ENCODE measurements at regions not wholly inside any gene's neighbourhood (a gene's known extent, or its start where the extent isn't known, plus 50 kb on each side); places are given as distances from the start of the nearest gene placed in this dataset.

DNA sequence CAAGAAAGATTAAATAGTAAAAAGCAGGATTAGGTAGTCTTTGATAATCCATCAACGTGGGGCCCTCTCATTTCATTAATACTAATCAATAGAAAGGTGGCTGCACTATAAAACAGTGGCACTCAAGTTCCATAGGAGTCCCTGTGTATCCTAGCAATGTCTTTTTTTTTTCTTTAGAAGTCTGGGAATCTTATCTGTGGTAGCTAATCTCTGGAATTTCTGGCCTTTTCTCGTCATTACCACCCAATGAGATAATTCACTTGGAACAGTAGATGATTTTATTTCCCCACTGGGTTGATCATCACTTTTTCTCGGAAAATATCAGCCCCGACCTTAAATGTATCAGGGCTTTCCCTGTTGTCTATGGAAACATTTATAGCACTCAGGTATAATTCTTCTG lies 86.8 kb upstream of the CDH6 start:
- no peak for DNase-seq (ENCODE audit: low read depth)
- no peak overlapping the region for H3K4me3 ChIP-seq (ENCODE audit: low read depth, low read length)
- TF ChIP-seq, protein P1, sequence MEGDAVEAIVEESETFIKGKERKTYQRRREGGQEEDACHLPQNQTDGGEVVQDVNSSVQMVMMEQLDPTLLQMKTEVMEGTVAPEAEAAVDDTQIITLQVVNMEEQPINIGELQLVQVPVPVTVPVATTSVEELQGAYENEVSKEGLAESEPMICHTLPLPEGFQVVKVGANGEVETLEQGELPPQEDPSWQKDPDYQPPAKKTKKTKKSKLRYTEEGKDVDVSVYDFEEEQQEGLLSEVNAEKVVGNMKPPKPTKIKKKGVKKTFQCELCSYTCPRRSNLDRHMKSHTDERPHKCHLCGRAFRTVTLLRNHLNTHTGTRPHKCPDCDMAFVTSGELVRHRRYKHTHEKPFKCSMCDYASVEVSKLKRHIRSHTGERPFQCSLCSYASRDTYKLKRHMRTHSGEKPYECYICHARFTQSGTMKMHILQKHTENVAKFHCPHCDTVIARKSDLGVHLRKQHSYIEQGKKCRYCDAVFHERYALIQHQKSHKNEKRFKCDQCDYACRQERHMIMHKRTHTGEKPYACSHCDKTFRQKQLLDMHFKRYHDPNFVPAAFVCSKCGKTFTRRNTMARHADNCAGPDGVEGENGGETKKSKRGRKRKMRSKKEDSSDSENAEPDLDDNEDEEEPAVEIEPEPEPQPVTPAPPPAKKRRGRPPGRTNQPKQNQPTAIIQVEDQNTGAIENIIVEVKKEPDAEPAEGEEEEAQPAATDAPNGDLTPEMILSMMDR (IDR thresholded peaks at IDR 0.05; ENCODE audit: low read depth, low read length), result no peak
- TF ChIP-seq, protein P2, sequence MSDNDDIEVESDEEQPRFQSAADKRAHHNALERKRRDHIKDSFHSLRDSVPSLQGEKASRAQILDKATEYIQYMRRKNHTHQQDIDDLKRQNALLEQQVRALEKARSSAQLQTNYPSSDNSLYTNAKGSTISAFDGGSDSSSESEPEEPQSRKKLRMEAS (IDR thresholded peaks at IDR 0.05; ENCODE audit: low read depth, low read length), result no peak
- TF ChIP-seq MYC (IDR thresholded peaks at IDR 0.05; ENCODE audit: low read depth, low read length) (no peak), POLR2A (IDR thresholded peaks at IDR 0.05; ENCODE audit: extremely low read depth, insufficient read length) (no peak)

DNA sequence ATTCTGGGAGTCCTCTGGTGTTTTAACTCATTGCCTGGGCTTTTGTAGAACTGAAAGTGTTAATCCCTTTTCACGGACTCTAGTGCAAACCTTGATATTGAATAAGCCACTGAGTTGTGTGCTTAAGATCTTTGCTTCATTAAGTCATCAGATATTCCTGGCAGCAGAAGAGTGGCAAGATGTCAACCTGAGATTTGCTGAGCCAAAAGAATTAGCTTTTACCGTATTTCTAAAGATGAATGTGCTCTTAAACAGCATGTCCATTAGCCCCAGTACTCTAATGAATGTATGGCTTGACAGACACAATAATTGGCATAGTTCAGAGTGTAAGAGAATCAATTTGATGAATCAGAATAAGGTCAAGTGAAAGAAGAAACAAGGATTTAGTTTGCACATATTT lies 87.2 kb upstream of the CDH6 start:
- no peak for DNase-seq (ENCODE audit: low read depth)
- no peak overlapping the region for H3K4me3 ChIP-seq (ENCODE audit: low read depth, low read length)
- no peak for TF ChIP-seq MYC (IDR thresholded peaks at IDR 0.05; ENCODE audit: low read depth, low read length)
- TF ChIP-seq, protein P1 (IDR thresholded peaks at IDR 0.05; ENCODE audit: low read depth, low read length), result no peak
- TF ChIP-seq POLR2A (IDR thresholded peaks at IDR 0.05; ENCODE audit: extremely low read depth, insufficient read length), result no peak
- TF ChIP-seq, protein P2 (IDR thresholded peaks at IDR 0.05; ENCODE audit: low read depth, low read length), result no peak

DNA sequence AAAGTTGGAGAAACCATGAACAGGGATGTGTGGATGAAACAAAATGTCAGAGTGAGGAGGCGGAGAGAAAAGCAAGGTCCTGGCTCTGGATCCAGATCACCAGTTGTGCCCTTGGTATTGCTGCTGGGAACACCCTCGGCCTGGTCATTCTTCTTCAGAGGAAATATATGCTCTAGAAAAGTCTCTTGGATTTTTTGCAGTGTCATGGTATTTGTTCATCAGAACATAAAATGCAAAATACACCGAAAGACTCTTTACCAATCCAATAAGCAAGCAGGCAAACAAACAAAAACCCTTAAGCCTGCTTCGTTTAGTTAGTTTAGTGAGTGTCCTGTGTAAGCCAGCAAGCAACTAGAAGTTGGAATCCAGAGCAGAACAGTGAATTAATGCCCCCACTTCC lies 88.7 kb upstream of the CDH6 start:
- TF ChIP-seq MYC (IDR thresholded peaks at IDR 0.05; ENCODE audit: low read depth, low read length) (no peak), POLR2A (IDR thresholded peaks at IDR 0.05; ENCODE audit: extremely low read depth, insufficient read length) (no peak)
- TF ChIP-seq, protein P2 (IDR thresholded peaks at IDR 0.05; ENCODE audit: low read depth, low read length), result no peak
- TF ChIP-seq, protein P1 (IDR thresholded peaks at IDR 0.05; ENCODE audit: low read depth, low read length), result no peak
- DNase-seq (ENCODE audit: low read depth), result no peak
- no peak overlapping the region for H3K4me3 ChIP-seq (ENCODE audit: low read depth, low read length)

DNA sequence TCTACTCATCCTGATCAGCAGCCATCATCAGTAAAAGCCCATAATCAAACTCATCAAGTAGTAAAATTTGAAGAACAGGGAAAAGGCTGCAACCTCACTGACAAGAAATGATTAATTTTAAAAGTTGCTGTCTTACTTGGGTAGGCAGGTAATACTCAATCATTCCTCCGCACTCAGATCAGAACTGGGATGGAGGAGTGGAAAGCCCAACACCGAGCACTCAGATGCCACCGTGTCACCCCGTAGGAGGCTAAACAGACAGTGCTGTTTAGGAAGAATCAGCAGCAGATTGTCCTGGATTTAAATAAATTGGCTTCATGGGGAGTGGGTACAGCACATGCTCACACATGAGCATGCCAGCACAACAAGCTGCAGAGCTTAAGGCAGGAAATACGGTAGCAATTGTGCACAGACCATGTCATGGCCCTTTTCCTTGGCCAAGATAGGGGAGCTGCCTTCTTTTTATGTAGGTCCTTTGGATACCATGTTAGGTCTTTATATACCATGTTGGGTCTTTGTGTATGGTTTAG lies 92.6 kb upstream of the CDH6 start:
- TF ChIP-seq, protein P1 (IDR thresholded peaks at IDR 0.05; ENCODE audit: low read depth, low read length), result no peak
- TF ChIP-seq MYC (IDR thresholded peaks at IDR 0.05; ENCODE audit: low read depth, low read length) (no peak), POLR2A (IDR thresholded peaks at IDR 0.05; ENCODE audit: extremely low read depth, insufficient read length) (no peak)
- TF ChIP-seq, protein P2 (IDR thresholded peaks at IDR 0.05; ENCODE audit: low read depth, low read length), result no peak
- DNase-seq (ENCODE audit: low read depth), result no peak
- H3K4me3 ChIP-seq (ENCODE audit: low read depth, low read length), result no peak overlapping the region

DNA sequence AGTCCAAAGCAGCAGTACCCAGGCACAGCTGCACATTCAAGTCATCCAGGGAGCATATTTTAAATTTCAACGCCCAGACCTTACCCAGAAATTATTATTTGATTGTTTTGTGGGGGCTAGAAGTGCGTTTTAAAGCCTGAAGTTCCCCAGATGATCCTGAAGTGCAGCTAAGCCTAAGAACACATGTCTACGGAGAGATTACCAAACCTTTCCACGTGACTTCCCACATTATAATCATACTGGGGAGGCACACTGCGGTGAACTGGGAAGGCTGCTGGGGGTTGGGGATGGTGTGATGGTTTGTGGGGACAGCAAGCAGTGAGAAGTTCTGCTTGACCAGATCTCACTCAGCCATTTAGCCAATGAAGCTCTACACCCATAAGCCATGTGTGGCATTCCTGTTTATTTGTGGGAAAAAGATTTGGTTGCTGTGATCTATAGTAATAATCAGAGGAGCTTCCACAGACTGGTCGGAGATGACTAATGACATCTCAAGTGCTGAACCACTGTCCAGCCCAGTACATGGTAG lies 93.4 kb upstream of the CDH6 start:
- TF ChIP-seq, protein P2 (IDR thresholded peaks at IDR 0.05; ENCODE audit: low read depth, low read length), result 0 out of 2 replicates have a peak, but pooled peaks have one; percentile 38
- TF ChIP-seq, protein P1 (IDR thresholded peaks at IDR 0.05; ENCODE audit: low read depth, low read length), result no peak
- no peak for TF ChIP-seq MYC (IDR thresholded peaks at IDR 0.05; ENCODE audit: low read depth, low read length)
- no peak for TF ChIP-seq POLR2A (IDR thresholded peaks at IDR 0.05; ENCODE audit: extremely low read depth, insufficient read length)
- no peak overlapping the region for H3K4me3 ChIP-seq (ENCODE audit: low read depth, low read length)
- DNase-seq (ENCODE audit: low read depth), result no peak
